Neural cell (in vitro differentiated cells): ENCODE measurements at regions not wholly inside any gene's neighbourhood (a gene's known extent, or its start where the extent isn't known, plus 50 kb on each side); places are given as distances from the start of the nearest gene placed in this dataset.

Experiments
- EP300 ChIP-seq: fragments of 450-650 bp; conservative IDR thresholded peaks from 2 replicates; pipeline ENCODE4 v1.6.1; 2014; ENCODE audit warnings: antibody characterized with exemption, mild to moderate bottlenecking, moderate library complexity; ENCODE audit not compliant: poor library complexity, severe bottlenecking
- EZH2 ChIP-seq: fragments of 200-600, 300-800 bp; shearing (Covaris generic), sonication (generic); IDR thresholded peaks from 2 replicates; pipeline ENCODE4 v1.6.1; 2014; ENCODE audit warnings: antibody characterized with exemption, low read length, borderline replicate concordance, mild to moderate bottlenecking; ENCODE audit not compliant: insufficient read depth, poor library complexity, severe bottlenecking
- MXI1 ChIP-seq: fragments of 450-650 bp; conservative IDR thresholded peaks from 2 replicates; pipeline ENCODE4 v1.6.1; 2014; ENCODE audit warnings: antibody characterized with exemption, mild to moderate bottlenecking; ENCODE audit not compliant: poor library complexity, severe bottlenecking
- POLR2AphosphoS5 ChIP-seq: IDR thresholded peaks from 2 replicates; pipeline ENCODE4 v1.6.1; 2012
- RAD21 ChIP-seq: fragments of 450-650 bp; conservative IDR thresholded peaks from 2 replicates; pipeline ENCODE4 v1.6.1; 2014; ENCODE audit warnings: antibody characterized with exemption, mild to moderate bottlenecking, moderate library complexity
- TAF1 ChIP-seq: IDR thresholded peaks from 2 replicates; pipeline ENCODE4 v1.6.1; 2012; ENCODE audit warnings: low read depth
- TF ChIP-seq, protein P1 (sequence below): fragments of 450-650 bp; IDR thresholded peaks from 2 replicates; pipeline ENCODE4 v1.5.1; 2014; ENCODE audit warnings: antibody characterized with exemption, mild to moderate bottlenecking, moderate library complexity; ENCODE audit not compliant: poor library complexity, severe bottlenecking
- TF ChIP-seq, protein P2 (sequence below): IDR thresholded peaks from 2 replicates; pipeline ENCODE4 v1.6.1; 2012; ENCODE audit warnings: borderline replicate concordance

DNA sequence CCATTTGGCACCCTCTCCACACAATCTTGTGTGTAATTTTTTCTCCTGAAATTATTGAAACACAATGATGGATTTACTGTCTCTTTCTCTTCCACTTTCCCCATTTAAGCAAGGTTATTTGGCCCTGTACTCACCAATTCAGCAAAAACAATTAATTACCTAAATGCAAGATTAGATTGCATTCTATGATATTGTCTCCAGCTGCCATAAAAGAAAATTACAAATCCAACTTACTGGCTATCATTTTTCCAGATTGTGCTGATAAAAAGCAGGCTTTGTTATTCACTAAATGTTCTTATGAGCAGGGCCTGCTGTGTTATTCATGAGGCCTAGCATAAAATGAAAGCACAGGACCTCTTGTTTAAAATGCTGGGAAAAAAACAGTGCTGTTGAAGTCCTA lies 95.8 kb upstream of the IRAK1BP1 start:
- TF ChIP-seq, protein P1, sequence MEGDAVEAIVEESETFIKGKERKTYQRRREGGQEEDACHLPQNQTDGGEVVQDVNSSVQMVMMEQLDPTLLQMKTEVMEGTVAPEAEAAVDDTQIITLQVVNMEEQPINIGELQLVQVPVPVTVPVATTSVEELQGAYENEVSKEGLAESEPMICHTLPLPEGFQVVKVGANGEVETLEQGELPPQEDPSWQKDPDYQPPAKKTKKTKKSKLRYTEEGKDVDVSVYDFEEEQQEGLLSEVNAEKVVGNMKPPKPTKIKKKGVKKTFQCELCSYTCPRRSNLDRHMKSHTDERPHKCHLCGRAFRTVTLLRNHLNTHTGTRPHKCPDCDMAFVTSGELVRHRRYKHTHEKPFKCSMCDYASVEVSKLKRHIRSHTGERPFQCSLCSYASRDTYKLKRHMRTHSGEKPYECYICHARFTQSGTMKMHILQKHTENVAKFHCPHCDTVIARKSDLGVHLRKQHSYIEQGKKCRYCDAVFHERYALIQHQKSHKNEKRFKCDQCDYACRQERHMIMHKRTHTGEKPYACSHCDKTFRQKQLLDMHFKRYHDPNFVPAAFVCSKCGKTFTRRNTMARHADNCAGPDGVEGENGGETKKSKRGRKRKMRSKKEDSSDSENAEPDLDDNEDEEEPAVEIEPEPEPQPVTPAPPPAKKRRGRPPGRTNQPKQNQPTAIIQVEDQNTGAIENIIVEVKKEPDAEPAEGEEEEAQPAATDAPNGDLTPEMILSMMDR = no peak
- no peak for TF ChIP-seq RAD21
- no peak for TF ChIP-seq EZH2
- TF ChIP-seq EP300 = no peak
- TF ChIP-seq, protein P2, sequence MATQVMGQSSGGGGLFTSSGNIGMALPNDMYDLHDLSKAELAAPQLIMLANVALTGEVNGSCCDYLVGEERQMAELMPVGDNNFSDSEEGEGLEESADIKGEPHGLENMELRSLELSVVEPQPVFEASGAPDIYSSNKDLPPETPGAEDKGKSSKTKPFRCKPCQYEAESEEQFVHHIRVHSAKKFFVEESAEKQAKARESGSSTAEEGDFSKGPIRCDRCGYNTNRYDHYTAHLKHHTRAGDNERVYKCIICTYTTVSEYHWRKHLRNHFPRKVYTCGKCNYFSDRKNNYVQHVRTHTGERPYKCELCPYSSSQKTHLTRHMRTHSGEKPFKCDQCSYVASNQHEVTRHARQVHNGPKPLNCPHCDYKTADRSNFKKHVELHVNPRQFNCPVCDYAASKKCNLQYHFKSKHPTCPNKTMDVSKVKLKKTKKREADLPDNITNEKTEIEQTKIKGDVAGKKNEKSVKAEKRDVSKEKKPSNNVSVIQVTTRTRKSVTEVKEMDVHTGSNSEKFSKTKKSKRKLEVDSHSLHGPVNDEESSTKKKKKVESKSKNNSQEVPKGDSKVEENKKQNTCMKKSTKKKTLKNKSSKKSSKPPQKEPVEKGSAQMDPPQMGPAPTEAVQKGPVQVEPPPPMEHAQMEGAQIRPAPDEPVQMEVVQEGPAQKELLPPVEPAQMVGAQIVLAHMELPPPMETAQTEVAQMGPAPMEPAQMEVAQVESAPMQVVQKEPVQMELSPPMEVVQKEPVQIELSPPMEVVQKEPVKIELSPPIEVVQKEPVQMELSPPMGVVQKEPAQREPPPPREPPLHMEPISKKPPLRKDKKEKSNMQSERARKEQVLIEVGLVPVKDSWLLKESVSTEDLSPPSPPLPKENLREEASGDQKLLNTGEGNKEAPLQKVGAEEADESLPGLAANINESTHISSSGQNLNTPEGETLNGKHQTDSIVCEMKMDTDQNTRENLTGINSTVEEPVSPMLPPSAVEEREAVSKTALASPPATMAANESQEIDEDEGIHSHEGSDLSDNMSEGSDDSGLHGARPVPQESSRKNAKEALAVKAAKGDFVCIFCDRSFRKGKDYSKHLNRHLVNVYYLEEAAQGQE = no peak
- TF ChIP-seq TAF1 = no peak
- no peak for TF ChIP-seq POLR2AphosphoS5
- TF ChIP-seq MXI1 = no peak
